Inflammatory macrophage (primary cell): ENCODE measurements at regions not wholly inside any gene's neighbourhood (a gene's known extent, or its start where the extent isn't known, plus 50 kb on each side); places are given as distances from the start of the nearest gene placed in this dataset.
"Not testable (repeated sequence)": the region's sequence is repeated elsewhere in the genome, so short reads cannot be mapped to it uniquely, and the experiment has no call there.

ENCODE experiments used
- DNase-seq, 2 donors: peaks; one replicate each; pipeline ENCODE4 v3.0.0-alpha.2; 2020 to 2022

- DNase-seq = peak; percentile 9 to 22
Observed at GRCh38 chr10:90288391-90288933, 569.4 kb downstream of the HTR7 start.

- DNase-seq = no peak
Observed at GRCh38 chr10:90289037-90289436, 568.8 kb downstream of the HTR7 start.

- DNase-seq = no peak
Observed at GRCh38 chr10:90293616-90294015, 564.2 kb downstream of the HTR7 start.

GRCh38 chr10:90294821-90295540 is 562.9 kb downstream of the HTR7 start:
- not testable (repeated sequence) for DNase-seq

DNA sequence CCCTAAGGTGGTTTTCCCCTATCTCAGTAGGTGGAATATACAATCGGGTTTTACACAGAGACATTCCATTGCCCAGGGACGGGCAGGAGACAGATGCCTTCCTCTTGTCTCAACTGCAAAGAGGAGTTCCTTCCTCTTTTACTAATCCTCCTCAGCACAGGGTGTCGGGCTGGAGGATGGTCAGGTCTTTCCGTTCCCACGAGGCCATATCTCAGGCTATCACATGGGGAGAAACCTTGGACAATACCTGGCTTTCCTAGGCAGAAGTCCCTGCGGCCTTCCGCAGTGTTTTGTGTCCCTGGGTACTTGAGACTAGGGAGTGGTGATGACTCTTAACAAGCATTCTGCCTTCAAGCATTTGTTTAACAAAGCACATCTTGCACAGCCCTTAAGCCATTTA is 555.8 kb downstream of the HTR7 start:
- DNase-seq = not testable (repeated sequence)

- DNase-seq = no peak
Observed at GRCh38 chr10:90302758-90303481, 554.9 kb downstream of the HTR7 start.

DNA sequence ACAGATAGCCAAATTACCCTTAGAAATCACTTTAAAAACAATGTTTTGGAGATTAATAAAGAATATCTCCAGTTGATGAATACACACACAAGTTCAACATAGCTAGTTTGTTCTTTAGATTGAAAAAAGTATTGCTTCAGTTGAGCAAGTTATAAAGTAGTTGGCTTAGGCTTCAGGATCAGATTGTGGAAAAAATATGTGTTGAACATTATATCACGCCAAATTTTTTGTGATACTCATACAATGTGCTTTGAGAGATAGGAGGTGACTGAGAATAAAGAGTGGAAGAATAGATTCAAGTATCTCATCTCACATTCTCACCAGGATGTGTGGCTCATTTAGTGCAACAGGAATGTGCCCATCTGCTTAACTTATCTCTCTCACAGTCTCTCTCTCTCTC is 553.3 kb downstream of the HTR7 start:
- no peak for DNase-seq

DNA sequence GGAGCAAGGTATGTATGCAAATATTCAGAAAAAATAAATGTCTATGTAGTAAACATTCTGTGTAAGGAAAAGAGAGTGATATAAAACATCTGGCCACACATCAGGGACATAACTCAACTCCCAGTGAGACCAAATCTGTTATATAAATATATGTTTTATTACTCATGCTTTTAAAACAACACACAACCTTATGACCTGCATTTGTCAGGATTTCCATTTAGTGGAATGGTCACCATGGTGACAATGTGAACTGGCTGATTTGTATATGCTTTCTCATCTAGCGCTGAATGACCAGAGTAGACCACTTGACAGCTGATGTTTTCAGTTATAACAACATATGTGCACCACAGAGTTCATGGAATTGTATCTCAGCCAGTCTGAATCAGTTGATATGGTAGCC is 551.7 kb downstream of the HTR7 start:
- no peak for DNase-seq

DNA sequence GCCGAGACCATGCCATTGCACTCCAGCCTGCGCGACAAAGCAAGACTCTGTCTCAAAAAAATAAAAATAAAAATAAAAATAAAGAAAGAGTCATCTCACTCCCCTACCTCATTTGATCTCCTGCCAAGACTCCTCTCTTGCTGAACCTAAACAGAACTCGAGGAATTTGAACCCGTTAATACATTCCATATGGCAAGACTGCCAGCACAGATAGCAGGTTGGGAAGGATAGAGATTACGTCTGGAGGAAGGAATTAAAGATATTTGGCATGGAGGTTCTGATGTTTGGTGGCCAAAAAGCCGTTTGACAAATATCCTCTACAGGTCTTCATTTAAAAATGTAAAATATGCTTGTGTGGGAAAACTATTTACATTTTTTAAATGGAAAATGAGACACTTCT is 549.6 kb downstream of the HTR7 start:
- no peak for DNase-seq

DNA sequence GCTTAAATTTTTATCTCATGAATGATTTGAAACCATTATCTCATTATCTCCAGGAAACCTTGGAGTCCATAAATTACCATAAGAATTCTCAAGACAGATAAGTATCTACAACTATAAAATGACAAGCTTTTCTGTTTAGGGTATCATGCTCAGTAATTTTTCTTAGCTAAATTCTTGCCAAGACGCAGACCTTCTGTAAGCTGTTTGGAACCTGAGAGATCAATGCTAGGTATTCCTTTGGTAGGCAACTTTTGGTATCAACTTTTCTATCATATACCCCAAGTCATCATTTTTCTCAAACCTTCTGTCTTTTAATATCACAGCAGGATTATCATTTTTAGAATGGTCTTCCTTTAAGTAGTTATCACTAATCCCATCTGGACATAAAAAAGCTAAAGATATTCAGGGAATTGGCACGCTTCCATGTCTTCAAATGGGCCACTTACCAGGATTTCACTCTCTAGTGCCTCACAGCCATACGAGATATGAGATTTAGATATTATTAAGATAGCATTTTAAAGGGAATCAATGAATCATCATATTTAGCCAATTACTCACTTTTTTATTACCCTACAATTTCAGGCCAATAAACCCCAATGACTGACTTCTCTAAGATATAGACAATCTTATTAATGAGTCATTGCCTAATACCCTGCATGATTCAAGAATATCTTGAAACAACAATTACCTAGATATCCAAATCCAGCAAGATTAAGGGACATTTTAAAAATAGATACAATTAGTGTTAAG is 544.1 kb downstream of the HTR7 start:
- no peak for DNase-seq

GRCh38 chr10:90314718-90315117 is 543.1 kb downstream of the HTR7 start:
- no peak for DNase-seq

DNA sequence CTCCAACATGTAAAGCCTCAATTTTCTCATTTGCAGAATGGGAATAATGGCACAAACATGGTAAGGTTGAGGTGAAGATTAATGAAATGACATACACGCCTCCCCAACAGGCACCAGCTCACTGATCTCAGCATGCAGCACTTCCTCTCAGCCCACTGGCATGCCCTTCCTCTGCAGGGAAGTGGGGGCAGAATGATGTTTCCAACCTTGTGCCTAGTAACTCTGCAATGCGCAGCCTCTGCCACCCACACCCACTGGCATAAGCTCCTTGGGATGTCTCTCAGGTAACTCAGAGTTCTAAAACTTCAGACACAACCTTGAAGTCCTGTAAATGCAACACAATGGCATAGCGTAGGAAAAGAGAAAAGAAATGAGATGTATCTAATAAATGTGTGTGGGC is 540.7 kb downstream of the HTR7 start:
- DNase-seq = peak in 1 of 2 donors; percentile 6

GRCh38 chr10:90318659-90319058 is 539.2 kb downstream of the HTR7 start:
- peak in 1 of 2 donors; percentile 3 for DNase-seq

DNA sequence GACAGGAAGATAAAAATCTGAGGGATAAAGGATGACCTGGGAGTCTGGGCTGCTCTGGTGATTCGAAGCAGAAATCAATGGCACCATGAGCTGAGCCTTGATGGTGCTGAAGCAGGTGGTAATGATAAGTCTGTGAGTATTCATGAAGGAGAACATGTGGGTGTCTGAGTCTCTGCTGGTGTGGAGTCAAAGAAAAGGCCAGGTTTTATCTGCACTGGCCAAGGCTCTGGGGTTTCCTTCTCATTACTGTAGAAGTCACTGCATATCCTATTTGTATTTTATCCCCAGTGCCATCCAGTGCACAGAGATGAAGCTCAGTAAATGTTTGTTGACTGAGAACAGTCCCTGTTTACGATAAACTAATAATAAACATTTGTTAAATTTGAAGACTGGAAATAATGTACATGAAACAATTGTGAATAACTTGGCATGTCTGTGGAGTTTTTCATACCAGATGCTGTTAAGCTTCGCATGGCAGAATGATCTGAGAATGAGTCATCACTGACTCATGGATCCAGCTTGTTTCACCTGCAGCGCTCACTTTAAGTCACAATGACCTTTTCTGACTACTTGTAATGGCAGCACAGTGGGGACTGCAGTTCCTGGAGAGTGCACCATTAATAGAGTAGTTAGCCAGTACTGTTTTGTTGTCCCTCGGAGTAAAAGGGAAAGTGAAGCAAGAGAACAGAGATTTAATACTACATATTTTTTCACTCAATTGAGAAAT is 538.5 kb downstream of the HTR7 start:
- DNase-seq = no peak

- DNase-seq = no peak
Observed at GRCh38 chr10:90321132-90321816, 536.6 kb downstream of the HTR7 start.

DNA sequence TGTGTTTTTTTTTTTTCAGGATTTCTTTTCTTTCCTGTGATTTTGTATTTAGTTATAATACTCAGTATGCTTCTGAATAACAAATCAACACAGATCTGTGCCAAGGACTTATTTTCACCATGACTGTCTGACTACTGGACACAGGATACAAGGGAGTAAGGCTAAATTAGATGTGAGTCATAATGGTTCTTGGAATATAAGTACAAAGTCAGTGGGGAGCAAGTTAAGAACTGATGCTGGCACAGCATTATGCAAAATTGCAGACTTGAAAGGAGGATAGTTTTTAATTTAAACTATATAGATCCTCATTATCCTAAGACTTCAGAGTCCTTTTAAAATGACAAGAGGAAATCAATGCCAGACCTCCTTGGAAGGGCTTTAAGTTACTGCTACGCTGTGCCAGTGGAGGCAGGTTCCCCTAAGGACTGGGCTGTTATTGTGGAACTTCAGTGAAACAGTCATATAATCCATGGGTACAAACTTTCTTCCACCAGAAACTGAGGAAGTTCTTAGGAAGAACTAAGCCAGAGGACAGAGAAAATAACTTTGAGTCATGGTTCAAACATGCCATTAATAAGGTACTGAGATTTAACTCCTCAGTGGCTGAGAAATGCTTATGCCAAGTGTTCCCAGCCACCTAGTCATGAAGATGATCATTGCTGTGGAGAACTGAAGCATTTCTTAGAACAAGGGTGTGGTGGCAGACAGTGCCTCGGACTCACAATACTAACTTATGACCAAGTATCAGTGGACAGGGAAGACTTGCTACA is 531.2 kb downstream of the HTR7 start:
- no peak for DNase-seq

GRCh38 chr10:90327611-90328010 is 530.2 kb downstream of the HTR7 start:
- DNase-seq = no peak

GRCh38 chr10:90328459-90328858 is 529.4 kb downstream of the HTR7 start:
- DNase-seq = no peak

GRCh38 chr10:90328896-90329295 is 528.9 kb downstream of the HTR7 start:
- DNase-seq = no peak

DNA sequence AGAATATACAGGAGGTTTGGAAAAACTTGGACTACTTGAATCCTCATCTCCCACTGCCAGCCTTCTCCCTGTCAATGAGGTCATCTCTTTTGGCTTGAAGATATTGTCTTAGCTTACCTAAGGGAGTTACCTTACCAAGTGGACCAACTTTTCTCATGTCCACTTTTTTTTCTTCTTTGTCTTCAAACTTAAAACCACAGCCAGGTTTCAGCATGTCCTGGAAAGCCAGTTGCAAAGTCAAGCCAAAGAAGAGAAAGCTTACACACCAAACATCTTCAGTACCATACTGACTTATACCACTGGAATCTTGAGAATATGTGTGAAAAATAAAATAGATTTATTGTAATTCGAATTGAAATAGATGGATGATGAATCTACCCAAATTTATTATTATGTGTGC is 520.5 kb downstream of the HTR7 start:
- no peak for DNase-seq

GRCh38 chr10:90342480-90342879 is 515.4 kb downstream of the HTR7 start:
- no peak for DNase-seq
